ENCODE measurements at regions not wholly inside any gene's neighbourhood (a gene's known extent, or its start where the extent isn't known, plus 50 kb on each side); places are given as distances from the start of the nearest gene placed in this dataset.

- no peak for TF ChIP-seq CTCF (IDR thresholded peaks at IDR 0.05)
- no peak for TF ChIP-seq REST (IDR thresholded peaks at IDR 0.05; ENCODE audit: low read depth, low read length)
- TF ChIP-seq MEF2A (IDR thresholded peaks at IDR 0.05; ENCODE audit: borderline replicate concordance, low read depth): no peak
These were observed 239.6 kb downstream of the TMEM161B start for GRCh38 chr5:88029011-88029410.

Measured in SK-N-SH (cell line).